Testis (tissue), 2 donors: ENCODE measurements at regions not wholly inside any gene's neighbourhood (a gene's known extent, or its start where the extent isn't known, plus 50 kb on each side); places are given as distances from the start of the nearest gene placed in this dataset.

Source experiments
- DNase-seq: peaks from one replicate; pipeline ENCODE4 v3.0.0-alpha.2; 2019
- H3K27ac ChIP-seq, 2 donors: fragments of 200-600 bp; sonication (generic); one replicate each; pipeline ENCODE4 v1.5.1; 2019
- H3K27me3 ChIP-seq: fragments of 200-600 bp; sonication (generic); one replicate; pipeline ENCODE4 v1.5.1; 2019
- H3K36me3 ChIP-seq: fragments of 200-600 bp; sonication (generic); one replicate; pipeline ENCODE4 v1.5.1; 2017; ENCODE audit warnings: low read depth; ENCODE audit errors: missing control alignments
- H3K4me1 ChIP-seq: fragments of 200-600 bp; sonication (generic); one replicate; pipeline ENCODE4 v1.5.1; 2019
- H3K4me3 ChIP-seq, 2 donors: fragments of 200-600 bp; sonication (generic); one replicate each; pipeline ENCODE4 v1.5.1; 2017 to 2019
- H3K9me3 ChIP-seq: fragments of 200-600 bp; sonication (generic); one replicate; pipeline ENCODE4 v1.5.1; 2017
- CTCF ChIP-seq, 3 experiments: fragments of 450-650 bp in 2 of 3; fragments of 200-600 bp in 1 of 3; sonication (generic) in 1 of 3; IDR thresholded peaks; one replicate each; pipeline ENCODE4 v1.5.1; 2016 to 2019; ENCODE audit warnings: antibody characterized with exemption in 3 of 3, mild to moderate bottlenecking in 2 of 3, moderate library complexity in 1 of 3
- POLR2A ChIP-seq: fragments of 450-650 bp; IDR thresholded peaks from one replicate; pipeline ENCODE4 v1.6.1; 2017; ENCODE audit warnings: antibody characterized with exemption, mild to moderate bottlenecking, moderate library complexity
- WGBS, 2 donors: methylation state at CpG; one replicate each; pipeline ENCODE4 v1.1.5; 2018; 5-methylcytosine and 5-hydroxymethylcytosine counted together
- intact Hi-C: fragments of 100-400 bp; cut with DNase I; formaldehyde crosslinking; loops from one replicate; pipeline ENCODE4 v1.15.1; 2023; ENCODE audit warnings: low total_unique reads

GRCh38 chr4:56220261-56220660, 167.0 kb downstream of the AASDH start:
- H3K27me3 ChIP-seq: no peaks in the 10 kb centered on the region
- WGBS, 2 donors: 62 to 72% methylated on average over 3 of the region's 3 CpGs
- H3K9me3 ChIP-seq: no peaks in the 10 kb centered on the region
- TF ChIP-seq POLR2A (no peak), CTCF (IDR thresholded peaks at IDR 0.05) (no peak)
- H3K4me1 ChIP-seq: peaks cover 3% of the 10 kb centered on the region
- no peaks in the 10 kb centered on the region for H3K36me3 ChIP-seq
- intact Hi-C loops: no loop called here
- H3K4me3 ChIP-seq: no peak overlapping the region
- DNase-seq: no peak
- no peak overlapping the region for H3K27ac ChIP-seq

GRCh38 chr4:56219447-56219846, 167.8 kb downstream of the AASDH start:
- H3K36me3 ChIP-seq: no peaks in the 10 kb centered on the region
- no peaks in the 10 kb centered on the region for H3K27me3 ChIP-seq
- H3K4me3 ChIP-seq: no peak overlapping the region
- intact Hi-C loops: no loop called here
- WGBS, 2 donors: 91 to 96% methylated on average over 3 of the region's 3 CpGs
- peaks cover 3% of the 10 kb centered on the region for H3K4me1 ChIP-seq
- no peak overlapping the region for H3K27ac ChIP-seq
- no peak for TF ChIP-seq CTCF (IDR thresholded peaks at IDR 0.05)
- TF ChIP-seq POLR2A: no peak
- no peaks in the 10 kb centered on the region for H3K9me3 ChIP-seq
- no peak for DNase-seq

- 82 to 86% methylated on average over 2 of the region's 2 CpGs for WGBS, 2 donors
- no peak overlapping the region for H3K4me3 ChIP-seq
- H3K9me3 ChIP-seq: no peaks in the 10 kb centered on the region
- DNase-seq: no peak
- TF ChIP-seq CTCF (IDR thresholded peaks at IDR 0.05): no peak
- no peak for TF ChIP-seq POLR2A
- peaks cover 3% of the 10 kb centered on the region for H3K4me1 ChIP-seq
- no peaks in the 10 kb centered on the region for H3K27me3 ChIP-seq
- H3K27ac ChIP-seq: no peak overlapping the region
- intact Hi-C loops: no loop called here
- no peaks in the 10 kb centered on the region for H3K36me3 ChIP-seq
Measured at GRCh38 chr4:56218230-56218895, 168.9 kb downstream of the AASDH start.

GRCh38 chr4:56217343-56217890, 169.9 kb downstream of the AASDH start:
- Histone ChIP-seq H3K27me3 (no peaks in the 10 kb centered on the region), H3K4me3 (no peak overlapping the region), H3K9me3 (no peaks in the 10 kb centered on the region), H3K36me3 (no peaks in the 10 kb centered on the region), H3K27ac (no peak overlapping the region), H3K4me1 (peaks cover 3% of the 10 kb centered on the region)
- WGBS, 2 donors: 57 to 71% methylated on average over 3 of the region's 3 CpGs
- intact Hi-C loops: no loop called here
- TF ChIP-seq POLR2A (no peak), CTCF (IDR thresholded peaks at IDR 0.05) (no peak)
- no peak for DNase-seq

- intact Hi-C loops: no loop called here
- Histone ChIP-seq H3K4me3 (no peak overlapping the region), H3K36me3 (no peaks in the 10 kb centered on the region), H3K9me3 (no peaks in the 10 kb centered on the region), H3K27ac (no peak overlapping the region), H3K27me3 (no peaks in the 10 kb centered on the region), H3K4me1 (peaks cover 3% of the 10 kb centered on the region)
- TF ChIP-seq CTCF (IDR thresholded peaks at IDR 0.05) (no peak), POLR2A (no peak)
- 41 to 54% methylated on average over 3 of the region's 3 CpGs for WGBS, 2 donors
- DNase-seq: peak; percentile 68
Measured at GRCh38 chr4:56215901-56216300, 171.4 kb downstream of the AASDH start.
